Heart right ventricle (tissue), 16 donors: ENCODE measurements at regions not wholly inside any gene's neighbourhood (a gene's known extent, or its start where the extent isn't known, plus 50 kb on each side); places are given as distances from the start of the nearest gene placed in this dataset.

Source experiments
- ATAC-seq, 8 donors: fragments of 200-7000 bp; cut with Tn5 transposase; one replicate each; pipeline ENCODE4 v1.9.1; 2020; ENCODE audit warnings: mild to moderate bottlenecking in 8 of 8, moderate library complexity in 8 of 8, moderate number of reproducible peaks in 1 of 8
- DNase-seq, 2 donors: peaks; one replicate each; pipeline ENCODE4 v3.0.0-alpha.2; 2020
- H3K27ac ChIP-seq, 10 donors: fragments of 200-600 bp; sonication (generic) in 2 of 10; one replicate each; pipeline versions ENCODE4 v1.5.0 to v1.8.0; 2020 to 2022; ENCODE audit warnings: mild to moderate bottlenecking in 3 of 10
- H3K27me3 ChIP-seq, 7 donors: fragments of 200-600 bp; one replicate each; pipeline ENCODE4 v1.8.0; 2021 to 2022; ENCODE audit warnings: mild to moderate bottlenecking in 2 of 7
- H3K36me3 ChIP-seq, 9 donors: fragments of 200-600 bp; sonication (generic) in 1 of 9; one replicate each; pipeline versions ENCODE4 v1.5.0 to v1.8.0; 2020 to 2022; ENCODE audit warnings: mild to moderate bottlenecking in 2 of 9
- H3K4me1 ChIP-seq, 9 donors: fragments of 200-600 bp; sonication (generic) in 1 of 9; one replicate each; pipeline versions ENCODE4 v1.5.0 to v1.8.0; 2020 to 2022; ENCODE audit warnings: mild to moderate bottlenecking in 4 of 9
- H3K4me3 ChIP-seq, 10 donors: fragments of 200-600 bp; sonication (generic) in 2 of 10; one replicate each; pipeline versions ENCODE4 v1.5.0 to v1.8.0; 2020 to 2022; ENCODE audit warnings: mild to moderate bottlenecking in 7 of 10, moderate library complexity in 2 of 10
- H3K9me3 ChIP-seq, 11 donors: fragments of 200-600 bp in 10 of 11; sonication (generic) in 2 of 11; one replicate each; pipeline versions ENCODE4 v1.5.0 to v1.8.0; 2013 to 2022; ENCODE audit warnings: mild to moderate bottlenecking in 2 of 11, control low read depth in 1 of 11, moderate library complexity in 1 of 11
- CTCF ChIP-seq, 9 donors: fragments of 200-600 bp; sonication (generic) in 2 of 9; IDR thresholded peaks; one replicate each; pipeline versions ENCODE4 v1.5.0 to v1.8.0; 2021 to 2022; ENCODE audit warnings: antibody characterized with exemption in 9 of 9, mild to moderate bottlenecking in 5 of 9, moderate library complexity in 1 of 9
- WGBS, 2 donors: extraction: QIAGEN DNeasy Blood & Tissue Kit; methylation state at CpG; one replicate each; pipeline ENCODE4 v1.1.7; 2013; ENCODE audit warnings: inconsistent platforms in 1 of 2; 5-methylcytosine and 5-hydroxymethylcytosine counted together
- intact Hi-C, 10 donors: fragments of 100-400 bp; cut with DNase I; formaldehyde crosslinking; loops; one replicate each; pipeline versions ENCODE4 v1.11.1 to v1.14.2; 2022
- donor health status: Arrhythmogenic right ventricular cardiomyopathy.
- donor health status: ischemic (EF 13 %, LVEDD 7.1; RV severe dilation, severe dysfunction).
- donor health status: healthy with polysubstance abuse.
- donor health status: DM: no; HTN: yes; CAD: no.
- donor health status: DM: no; HTN: no; CAD: no.
- donor health status: ischemic (EF 25% LVEDD 6.9; RV normal size, moderate dysfunction).
- donor health status: ischemic (EF 25% LVEDD 5.7; RV mildly dilated, moderate dysfunction).
- donor health status: healthy.
- donor health status: DM: yes; HTN: yes; CAD: no.
- donor health status: Ischemic cardiomyopathy.
- donor health status: ischemic (EF 35%, LVEDD 5.7; RV mildly dilated, moderate dysfunction).
- donor health status: nonischemic (EF 11% LVEDD 7.7; RV severe dilation, severe dysfunction).
- donor health status: DM: yes; HTN: yes; CAD: no.
- donor health status: PGD.
- donor health status: ischemic (EF 29% LVEDD 5.4; RV normal size, mild dysfunction).
- donor health status: nonischemic (EF 23%, LVEDD 6.1; RV moderate dilation, normal function).

- no peaks in the 10 kb centered on the region for H3K27me3 ChIP-seq
- TF ChIP-seq CTCF (IDR thresholded peaks at IDR 0.05), result no peak
- H3K4me3 ChIP-seq, result no peak overlapping the region
- intact Hi-C loops, result no loop called here
- H3K27ac ChIP-seq, result no peak overlapping the region
- H3K4me1 ChIP-seq, result no peaks in the 10 kb centered on the region
- no peaks in the 10 kb centered on the region for H3K36me3 ChIP-seq
- no peak for ATAC-seq
- no peak for DNase-seq
- H3K9me3 ChIP-seq, result peaks cover 0 to 11% (median 0%) of the 10 kb centered on the region in 11 donors
These were observed 957.1 kb downstream of the PCDH18 start for GRCh38 chr4:136575146-136575545.

GRCh38 chr4:136573460-136573859, 958.8 kb downstream of the PCDH18 start:
- ATAC-seq (no peak), DNase-seq (no peak)
- WGBS, 2 donors, result 47 to 56% methylated on average over 4 of the region's 4 CpGs
- intact Hi-C loops, result no loop called here
- Histone ChIP-seq H3K27me3 (no peaks in the 10 kb centered on the region), H3K36me3 (no peaks in the 10 kb centered on the region), H3K4me3 (no peak overlapping the region), H3K4me1 (no peaks in the 10 kb centered on the region), H3K27ac (no peak overlapping the region), H3K9me3 (peaks cover 0 to 4% (median 0%) of the 10 kb centered on the region in 11 donors)
- TF ChIP-seq CTCF (IDR thresholded peaks at IDR 0.05), result no peak

GRCh38 chr4:136571315-136571714, 961.0 kb downstream of the PCDH18 start:
- H3K36me3 ChIP-seq, result no peaks in the 10 kb centered on the region
- no peak overlapping the region for H3K27ac ChIP-seq
- no peaks in the 10 kb centered on the region for H3K27me3 ChIP-seq
- no peak overlapping the region for H3K4me3 ChIP-seq
- no peak for DNase-seq
- intact Hi-C loops, result no loop called here
- WGBS, 2 donors, result 55 to 64% methylated on average over 3 of the region's 3 CpGs
- ATAC-seq, result no peak
- H3K9me3 ChIP-seq, result no peaks in the 10 kb centered on the region
- H3K4me1 ChIP-seq, result no peaks in the 10 kb centered on the region
- no peak for TF ChIP-seq CTCF (IDR thresholded peaks at IDR 0.05)

- WGBS, 2 donors, result 50 to 53% methylated on average over 1 of the region's 1 CpG
- no peaks in the 10 kb centered on the region for H3K9me3 ChIP-seq
- intact Hi-C loops, result no loop called here
- H3K36me3 ChIP-seq, result no peaks in the 10 kb centered on the region
- no peak for TF ChIP-seq CTCF (IDR thresholded peaks at IDR 0.05)
- no peak for DNase-seq
- no peak overlapping the region for H3K27ac ChIP-seq
- H3K27me3 ChIP-seq, result no peaks in the 10 kb centered on the region
- no peak overlapping the region for H3K4me3 ChIP-seq
- no peak for ATAC-seq
- H3K4me1 ChIP-seq, result no peaks in the 10 kb centered on the region
These were observed 969.5 kb downstream of the PCDH18 start for GRCh38 chr4:136562834-136563233.
